Stimulated activated naive CD8-positive, alpha-beta T cell treated with anti-CD3 and anti-CD28 coated beads, Interleukin-15, amount 100 ng/mL, for 72 hours (primary cell): ENCODE measurements at regions not wholly inside any gene's neighbourhood (a gene's known extent, or its start where the extent isn't known, plus 50 kb on each side); places are given as distances from the start of the nearest gene placed in this dataset.
"Not testable (repeated sequence)": the region's sequence is repeated elsewhere in the genome, so short reads cannot be mapped to it uniquely, and the experiment has no call there.

Experiments used
- ATAC-seq: fragments of 150-1000 bp; cut with Tn5 transposase; 2 replicates; pipeline ENCODE4 v1.10.0; 2021; ENCODE audit warnings: mild to moderate bottlenecking, moderate library complexity
- DNase-seq, 2 donors: peaks; one replicate each; pipeline ENCODE4 v3.0.0; 2021 to 2022
- H3K27ac Mint-ChIP-seq, 2 donors: one replicate each; pipeline ENCODE4 v1.8.0; 2022; ENCODE audit warnings: mild to moderate bottlenecking in 2 of 2, mixed read lengths in 2 of 2, moderate library complexity in 2 of 2
- H3K27me3 Mint-ChIP-seq: one replicate; pipeline ENCODE4 v1.8.0; 2022; ENCODE audit warnings: mixed read lengths
- H3K4me1 Mint-ChIP-seq: one replicate; pipeline ENCODE4 v1.8.0; 2022; ENCODE audit warnings: mild to moderate bottlenecking, mixed read lengths
- H3K4me3 Mint-ChIP-seq, 2 donors: one replicate each; pipeline ENCODE4 v1.8.0; 2022; ENCODE audit warnings: mild to moderate bottlenecking in 2 of 2, mixed read lengths in 2 of 2, moderate library complexity in 1 of 2
- H3K9me3 Mint-ChIP-seq, 2 donors: one replicate each; pipeline ENCODE4 v1.8.0; 2022; ENCODE audit warnings: mixed read lengths in 2 of 2

GRCh38 chr10:61195211-61195610 lies 251.2 kb upstream of the RHOBTB1 start:
- H3K27ac Mint-ChIP-seq = no peak overlapping the region
- peaks cover 8 to 9% of the 10 kb centered on the region in 2 donors for H3K9me3 Mint-ChIP-seq
- no peak for DNase-seq
- no peak for ATAC-seq
- H3K27me3 Mint-ChIP-seq = no peaks in the 10 kb centered on the region
- no peaks in the 10 kb centered on the region for H3K4me1 Mint-ChIP-seq
- no peak overlapping the region for H3K4me3 Mint-ChIP-seq

DNA sequence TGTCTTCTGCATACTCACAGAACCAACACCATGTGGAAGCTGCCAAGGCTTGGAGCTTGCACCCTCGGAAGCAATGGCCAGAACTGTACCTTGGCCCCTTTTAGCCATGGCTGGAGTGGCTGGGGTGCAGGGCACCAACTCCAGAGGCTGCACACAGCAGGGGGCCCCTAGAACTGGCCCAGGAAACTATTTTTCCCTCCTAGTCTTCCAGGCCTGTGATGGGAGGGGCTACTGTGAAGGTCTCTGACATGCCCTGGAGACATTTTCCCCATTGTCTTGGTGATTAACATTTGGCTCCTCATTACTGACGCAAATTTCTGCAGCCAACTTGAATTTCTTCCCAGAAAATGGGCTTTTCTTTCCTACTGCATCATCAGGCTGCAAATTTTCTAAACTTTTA lies 248.6 kb upstream of the RHOBTB1 start:
- H3K4me1 Mint-ChIP-seq, ATAC-seq, H3K27ac Mint-ChIP-seq, H3K4me3 Mint-ChIP-seq, DNase-seq, H3K27me3 Mint-ChIP-seq, H3K9me3 Mint-ChIP-seq: not testable (repeated sequence)

DNA sequence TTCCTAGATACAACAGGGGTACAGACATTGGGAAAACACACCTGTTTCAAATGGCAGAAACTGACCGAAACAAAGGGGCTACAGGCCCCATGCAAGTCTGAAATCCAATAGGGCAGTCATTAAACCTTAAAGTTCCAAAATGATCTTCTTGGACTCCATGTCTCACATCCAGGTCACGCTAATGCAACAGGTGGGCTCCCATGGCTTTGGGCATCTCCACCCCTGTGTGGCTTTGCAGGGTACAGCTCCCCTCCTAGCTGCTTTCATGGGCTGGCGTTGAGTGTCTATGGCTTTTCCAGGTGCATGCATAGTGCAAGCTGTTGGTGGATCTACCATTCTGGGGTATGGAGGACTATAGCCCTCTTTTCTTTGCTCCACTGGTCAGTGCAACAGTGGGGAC lies 248.1 kb upstream of the RHOBTB1 start:
- Mint-ChIP-seq H3K4me1 (no peaks in the 10 kb centered on the region), H3K4me3 (no peak overlapping the region), H3K27me3 (no peaks in the 10 kb centered on the region), H3K9me3 (peaks cover 8 to 9% of the 10 kb centered on the region in 2 donors), H3K27ac (no peak overlapping the region)
- no peak for DNase-seq
- no peak for ATAC-seq

GRCh38 chr10:61189912-61190311 lies 245.9 kb upstream of the RHOBTB1 start:
- Mint-ChIP-seq H3K27me3 (no peaks in the 10 kb centered on the region), H3K27ac (no peak overlapping the region), H3K4me3 (no peak overlapping the region), H3K9me3 (peaks cover 8 to 9% of the 10 kb centered on the region in 2 donors), H3K4me1 (no peaks in the 10 kb centered on the region)
- ATAC-seq (no peak), DNase-seq (no peak)

DNA sequence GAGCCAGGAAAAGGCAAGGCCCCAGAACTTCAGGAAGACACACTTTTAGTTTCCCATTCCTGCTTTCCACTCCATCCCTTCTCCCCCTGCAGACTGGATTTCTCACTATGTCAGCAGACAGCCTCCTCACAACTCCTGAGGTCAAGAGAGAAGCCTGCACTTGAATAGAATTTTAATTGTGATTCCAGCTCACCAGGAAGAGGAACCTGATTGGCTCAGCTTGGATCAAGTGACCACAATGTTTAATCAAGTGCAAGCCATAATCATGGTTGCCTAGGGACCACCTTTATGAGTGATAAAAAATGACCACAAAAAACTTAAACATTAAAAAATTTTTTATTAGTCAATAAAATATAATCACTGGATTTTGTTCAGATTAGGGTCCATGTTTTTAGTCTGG lies 244.7 kb upstream of the RHOBTB1 start:
- no peaks in the 10 kb centered on the region for H3K27me3 Mint-ChIP-seq
- H3K9me3 Mint-ChIP-seq = peaks cover 8 to 9% of the 10 kb centered on the region in 2 donors
- ATAC-seq (no peak), DNase-seq (no peak)
- H3K4me1 Mint-ChIP-seq = no peaks in the 10 kb centered on the region
- H3K27ac Mint-ChIP-seq = no peak overlapping the region
- H3K4me3 Mint-ChIP-seq = no peak overlapping the region

GRCh38 chr10:61188101-61188500 lies 244.1 kb upstream of the RHOBTB1 start:
- no peak for ATAC-seq
- Mint-ChIP-seq H3K27ac (no peak overlapping the region), H3K27me3 (no peaks in the 10 kb centered on the region), H3K9me3 (peaks cover 3 to 4% of the 10 kb centered on the region in 2 donors), H3K4me3 (no peak overlapping the region), H3K4me1 (no peaks in the 10 kb centered on the region)
- no peak for DNase-seq

DNA sequence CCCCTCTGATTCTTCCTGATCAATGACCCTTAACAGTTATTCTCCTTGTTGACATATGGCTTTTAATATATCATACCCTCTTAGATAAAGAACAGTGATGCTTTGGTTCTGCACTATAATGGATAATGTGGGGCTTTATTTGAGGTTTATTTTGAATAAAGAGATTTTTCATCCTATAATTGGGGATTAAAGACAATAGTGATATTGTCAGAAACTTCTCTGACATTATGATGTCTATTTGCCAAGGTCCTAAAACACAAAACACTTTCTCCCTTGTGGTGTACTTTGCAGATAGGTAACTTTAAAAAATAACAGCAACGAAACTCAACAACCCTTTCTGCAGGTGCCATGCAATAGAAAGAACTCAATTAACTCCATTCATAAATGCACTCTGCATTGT lies 243.6 kb upstream of the RHOBTB1 start:
- no peaks in the 10 kb centered on the region for H3K27me3 Mint-ChIP-seq
- ATAC-seq = no peak
- no peaks in the 10 kb centered on the region for H3K9me3 Mint-ChIP-seq
- no peaks in the 10 kb centered on the region for H3K4me1 Mint-ChIP-seq
- no peak for DNase-seq
- H3K27ac Mint-ChIP-seq = no peak overlapping the region
- no peak overlapping the region for H3K4me3 Mint-ChIP-seq

DNA sequence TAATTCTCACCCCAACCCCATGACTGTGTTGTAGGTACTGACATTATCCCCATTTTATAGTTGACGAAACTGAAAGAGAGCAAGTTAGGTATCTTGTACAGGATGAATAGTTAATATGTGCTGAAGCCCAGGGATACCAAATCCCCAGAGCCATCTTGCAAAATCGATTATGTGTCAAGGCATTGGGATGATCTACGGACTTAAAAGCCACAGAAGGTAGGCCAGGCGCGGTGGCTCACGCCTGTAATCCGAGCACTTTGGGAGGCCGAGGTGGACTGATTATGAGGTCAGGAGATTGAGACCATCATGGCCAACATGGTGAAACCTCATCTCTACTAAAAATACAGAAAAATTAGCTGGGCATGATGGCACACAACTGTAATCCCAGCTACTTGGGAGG lies 242.4 kb upstream of the RHOBTB1 start:
- no peak for DNase-seq
- H3K27me3 Mint-ChIP-seq = no peaks in the 10 kb centered on the region
- H3K4me1 Mint-ChIP-seq = no peaks in the 10 kb centered on the region
- H3K9me3 Mint-ChIP-seq = no peaks in the 10 kb centered on the region
- no peak overlapping the region for H3K27ac Mint-ChIP-seq
- H3K4me3 Mint-ChIP-seq = no peak overlapping the region
- no peak for ATAC-seq

GRCh38 chr10:61184429-61184828 lies 240.4 kb upstream of the RHOBTB1 start:
- Mint-ChIP-seq H3K27me3 (no peaks in the 10 kb centered on the region), H3K4me3 (no peak overlapping the region), H3K27ac (no peak overlapping the region), H3K9me3 (no peaks in the 10 kb centered on the region), H3K4me1 (no peaks in the 10 kb centered on the region)
- no peak for ATAC-seq
- no peak for DNase-seq

DNA sequence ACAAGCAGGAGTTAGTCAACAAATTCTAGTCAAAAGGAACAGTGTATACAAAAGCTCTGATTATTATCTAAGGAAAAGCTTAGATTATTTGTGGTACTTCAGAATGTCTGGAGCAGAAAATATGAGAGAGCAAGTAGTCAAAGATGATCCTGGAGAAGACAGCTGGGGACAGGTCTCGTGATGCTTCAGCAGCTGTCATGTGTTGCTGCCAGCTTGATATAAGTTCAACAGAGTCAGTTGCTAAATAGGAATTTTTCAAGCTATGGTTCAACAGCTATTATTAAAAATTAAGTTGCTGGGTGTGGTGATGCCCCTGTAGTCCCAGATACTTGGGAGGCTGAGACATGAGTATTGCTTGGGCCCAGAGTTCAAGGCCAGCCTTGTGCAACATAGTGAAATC lies 240.0 kb upstream of the RHOBTB1 start:
- H3K4me3 Mint-ChIP-seq = no peak overlapping the region
- H3K4me1 Mint-ChIP-seq = no peaks in the 10 kb centered on the region
- H3K27me3 Mint-ChIP-seq = no peaks in the 10 kb centered on the region
- DNase-seq = no peak
- ATAC-seq = no peak
- H3K9me3 Mint-ChIP-seq = no peaks in the 10 kb centered on the region
- H3K27ac Mint-ChIP-seq = no peak overlapping the region

DNA sequence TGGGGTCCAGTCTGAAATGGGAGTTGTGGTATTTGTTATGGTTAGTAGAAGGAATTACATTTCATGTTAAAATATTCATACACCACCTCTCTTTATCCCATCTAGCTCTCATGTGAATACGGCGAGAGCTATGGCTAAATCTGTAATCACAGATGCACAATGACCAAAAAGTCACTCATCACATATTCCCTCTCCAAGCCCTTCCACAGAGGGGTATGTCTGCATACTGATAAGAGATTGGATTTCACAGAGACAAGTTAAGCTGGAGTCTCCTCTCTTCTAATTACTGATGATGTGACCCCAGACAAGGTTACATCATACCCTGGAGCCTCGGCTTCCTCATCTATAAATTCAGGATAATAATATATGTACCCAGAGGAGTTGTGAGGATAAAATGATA lies 237.8 kb upstream of the RHOBTB1 start:
- Mint-ChIP-seq H3K4me3 (no peak overlapping the region), H3K27me3 (no peaks in the 10 kb centered on the region), H3K4me1 (no peaks in the 10 kb centered on the region), H3K9me3 (no peaks in the 10 kb centered on the region), H3K27ac (no peak overlapping the region)
- no peak for ATAC-seq
- DNase-seq = no peak

DNA sequence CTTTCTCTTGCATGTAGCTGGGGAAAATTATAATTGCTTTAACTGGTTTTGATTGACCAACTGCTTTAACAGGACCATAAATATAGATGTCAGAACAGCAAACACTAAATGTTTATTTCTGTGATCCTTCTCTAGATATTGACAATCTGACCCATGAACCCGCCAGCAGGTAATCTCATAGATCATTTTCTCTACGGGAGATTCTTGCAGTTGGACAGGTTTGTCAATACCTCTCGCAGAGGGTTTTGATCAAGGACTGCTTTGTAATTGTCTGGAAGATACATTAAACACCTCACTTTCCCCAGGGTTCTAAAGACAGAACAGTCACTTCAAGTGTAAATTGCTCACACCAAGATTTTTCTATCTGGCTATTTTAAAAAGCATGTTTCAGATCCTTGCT lies 235.8 kb upstream of the RHOBTB1 start:
- Mint-ChIP-seq H3K27me3 (no peaks in the 10 kb centered on the region), H3K9me3 (no peaks in the 10 kb centered on the region), H3K4me3 (no peak overlapping the region), H3K27ac (no peak overlapping the region), H3K4me1 (no peaks in the 10 kb centered on the region)
- DNase-seq (no peak), ATAC-seq (no peak)

- no peak overlapping the region for H3K4me3 Mint-ChIP-seq
- no peaks in the 10 kb centered on the region for H3K9me3 Mint-ChIP-seq
- no peaks in the 10 kb centered on the region for H3K4me1 Mint-ChIP-seq
- DNase-seq (no peak), ATAC-seq (no peak)
- no peak overlapping the region for H3K27ac Mint-ChIP-seq
- no peaks in the 10 kb centered on the region for H3K27me3 Mint-ChIP-seq
Observed at GRCh38 chr10:61176424-61176823, 232.4 kb upstream of the RHOBTB1 start.

- Mint-ChIP-seq H3K27ac (no peak overlapping the region), H3K4me3 (no peak overlapping the region), H3K4me1 (no peaks in the 10 kb centered on the region), H3K9me3 (no peaks in the 10 kb centered on the region), H3K27me3 (no peaks in the 10 kb centered on the region)
- DNase-seq (no peak), ATAC-seq (no peak)
Observed at GRCh38 chr10:61175316-61175715, 231.3 kb upstream of the RHOBTB1 start.

DNA sequence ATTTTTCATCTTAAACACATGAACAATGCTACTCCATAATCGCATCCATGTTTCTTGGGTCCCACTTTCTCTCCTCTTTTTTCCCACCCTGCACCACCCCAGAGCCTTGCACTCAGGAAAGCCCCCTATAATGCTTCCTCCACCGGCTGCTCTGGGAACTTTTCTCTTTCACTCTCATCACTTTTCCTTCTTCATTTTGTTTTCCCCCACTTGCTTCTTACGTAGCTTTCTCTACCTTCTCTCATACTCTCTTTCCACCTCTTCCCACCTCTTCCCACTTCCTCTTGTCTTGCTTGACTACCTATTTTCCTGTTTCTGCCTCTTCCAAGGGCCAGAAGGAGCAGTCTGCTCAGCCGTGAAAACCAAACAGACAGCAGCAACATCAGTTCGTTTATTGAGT lies 229.5 kb upstream of the RHOBTB1 start:
- Mint-ChIP-seq H3K27ac (no peak overlapping the region), H3K9me3 (no peaks in the 10 kb centered on the region), H3K4me3 (no peak overlapping the region), H3K4me1 (no peaks in the 10 kb centered on the region), H3K27me3 (no peaks in the 10 kb centered on the region)
- no peak for DNase-seq
- no peak for ATAC-seq

- Mint-ChIP-seq H3K9me3 (peaks cover 0 to 6% of the 10 kb centered on the region in 2 donors), H3K4me3 (no peak overlapping the region), H3K4me1 (no peaks in the 10 kb centered on the region), H3K27me3 (no peaks in the 10 kb centered on the region), H3K27ac (no peak overlapping the region)
- DNase-seq (no peak), ATAC-seq (no peak)
Observed at GRCh38 chr10:61172182-61172926, 228.4 kb upstream of the RHOBTB1 start.

DNA sequence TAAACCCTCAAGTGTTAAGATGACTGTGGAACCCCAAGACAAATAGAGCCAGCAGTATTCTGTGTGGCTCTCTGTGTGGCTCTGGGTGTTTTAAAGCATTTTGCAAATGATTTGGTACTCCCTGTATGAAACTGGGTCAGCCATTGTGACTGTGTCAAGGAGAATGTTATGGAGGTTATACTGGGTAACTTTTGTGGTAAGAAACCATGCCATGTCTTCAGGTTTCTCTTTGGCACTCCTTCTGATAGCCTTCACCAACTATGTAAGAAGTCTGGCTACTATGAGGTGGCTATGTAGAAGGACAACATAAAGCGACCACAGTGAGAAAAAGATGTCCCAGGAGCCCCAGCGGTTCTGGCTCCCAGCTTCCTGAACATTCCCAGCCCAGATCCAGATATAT lies 226.6 kb upstream of the RHOBTB1 start:
- Mint-ChIP-seq H3K4me1 (no peaks in the 10 kb centered on the region), H3K9me3 (peaks cover 0 to 6% of the 10 kb centered on the region in 2 donors), H3K27me3 (no peaks in the 10 kb centered on the region), H3K27ac (no peak overlapping the region), H3K4me3 (no peak overlapping the region)
- no peak for DNase-seq
- no peak for ATAC-seq
